Right cardiac atrium (tissue), 5 donors: ENCODE measurements at regions not wholly inside any gene's neighbourhood (a gene's known extent, or its start where the extent isn't known, plus 50 kb on each side); places are given as distances from the start of the nearest gene placed in this dataset.

Source experiments
- ATAC-seq, 2 donors: fragments of 200-7000 bp; cut with Tn5 transposase; one replicate each; pipeline versions ENCODE4 v1.8.0 to v1.9.1; 2020; ENCODE audit warnings: moderate library complexity in 2 of 2, mild to moderate bottlenecking in 1 of 2
- DNase-seq, 3 donors: peaks; one replicate each; pipeline ENCODE4 v3.0.0-alpha.2; 2020
- H3K27ac ChIP-seq: one replicate; pipeline ENCODE4 v1.5.1; 2013; ENCODE audit warnings: mild to moderate bottlenecking, low read length, control low read depth, moderate library complexity
- H3K27me3 ChIP-seq: one replicate; pipeline ENCODE4 v1.6.1; 2013; ENCODE audit not compliant: control insufficient read depth, insufficient read depth
- H3K4me1 ChIP-seq: one replicate; pipeline ENCODE4 v1.6.1; 2013; ENCODE audit warnings: low read length; ENCODE audit not compliant: control insufficient read depth, insufficient read depth
- H3K4me3 ChIP-seq: one replicate; pipeline ENCODE4 v1.5.1; 2013; ENCODE audit warnings: low read length, control low read depth
- H3K9me3 ChIP-seq: one replicate; pipeline ENCODE4 v1.6.1; 2013; ENCODE audit warnings: low read length; ENCODE audit not compliant: control insufficient read depth
- whole genome bisulfite sequencing: extraction: QIAGEN DNeasy Blood & Tissue Kit; methylation state at CpG from one replicate; pipeline ENCODE4 v1.1.7; 2013; 5-methylcytosine and 5-hydroxymethylcytosine counted together
- intact Hi-C, 4 donors: fragments of 100-400 bp; cut with DNase I; formaldehyde crosslinking; loops; one replicate each; pipeline versions ENCODE4 v1.11.0 to v1.14.0; 2022 to 2023
- donor health status: healthy with polysubstance abuse.
- donor health status: DM: no; HTN: yes; CAD: no.
- donor health status: DM: no; HTN: no; CAD: no.
- donor health status: DM: no; HTN: yes; CAD: no; lungs with severe emphysema.
- donor health status: DM: yes; HTN: yes; CAD: no.

DNA sequence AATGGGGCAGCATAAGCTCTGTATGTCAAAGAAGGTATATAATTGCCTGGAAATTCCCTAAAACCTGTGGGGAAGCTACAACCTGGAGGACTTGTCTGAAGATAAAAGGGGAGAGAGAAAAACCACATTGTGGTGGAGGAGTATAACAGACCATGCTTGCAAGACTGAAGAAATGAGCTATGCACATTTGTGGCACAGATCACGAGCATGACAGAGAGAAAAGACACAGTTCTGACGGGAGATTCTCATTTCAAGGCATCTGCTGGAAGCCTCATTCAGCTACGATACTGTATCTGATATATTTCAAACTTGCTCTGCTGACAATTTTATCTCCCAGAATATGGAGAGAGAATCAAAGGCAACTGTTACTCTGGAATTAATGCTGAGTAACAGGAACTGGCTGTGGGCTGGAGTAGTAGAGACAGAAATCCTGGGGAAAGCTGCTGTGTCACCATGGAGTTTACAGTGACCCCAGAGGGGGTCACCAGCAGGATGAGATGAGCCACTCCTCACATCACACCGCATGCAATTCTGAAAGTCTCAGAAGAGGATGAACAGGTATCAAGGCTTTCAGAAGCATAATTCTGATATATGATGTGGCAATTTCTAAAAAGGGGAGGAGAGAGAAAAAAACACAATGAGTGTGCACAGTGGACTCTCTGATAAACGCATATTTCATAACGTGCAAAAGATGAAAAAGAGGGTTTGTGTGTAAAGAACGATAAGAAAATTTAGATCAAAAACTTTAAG lies 528.8 kb downstream of the IRX1 start:
- no peak overlapping the region for H3K27ac ChIP-seq
- 46% methylated on average over 7 of the region's 7 CpGs for WGBS
- peaks cover 3% of the 10 kb centered on the region for H3K9me3 ChIP-seq
- H3K27me3 ChIP-seq: no peaks in the 10 kb centered on the region
- intact Hi-C loops: no loop called here
- no peaks in the 10 kb centered on the region for H3K4me1 ChIP-seq
- DNase-seq: no peak
- no peak overlapping the region for H3K4me3 ChIP-seq
- ATAC-seq: no peak

DNA sequence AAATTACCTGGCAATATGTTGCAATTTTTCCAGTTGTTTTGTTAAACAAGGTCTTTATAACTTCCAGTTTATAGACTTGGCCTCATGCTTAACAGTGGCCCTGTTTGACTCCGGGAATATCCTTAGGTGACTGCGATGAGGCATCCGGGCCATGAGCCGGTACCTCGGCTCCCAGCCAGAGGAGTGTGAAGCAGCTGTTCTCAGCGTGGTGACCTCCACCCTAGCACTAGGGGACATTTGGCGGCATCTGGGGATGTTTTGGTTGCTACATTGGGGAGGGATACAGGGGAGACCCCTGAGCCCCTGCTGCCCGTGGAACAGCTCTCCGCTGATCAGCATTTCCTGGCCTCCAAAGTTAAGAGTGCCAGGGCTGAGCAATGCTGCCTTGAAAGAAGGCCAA lies 533.4 kb downstream of the IRX1 start:
- ATAC-seq: no peak
- H3K27ac ChIP-seq: no peak overlapping the region

DNA sequence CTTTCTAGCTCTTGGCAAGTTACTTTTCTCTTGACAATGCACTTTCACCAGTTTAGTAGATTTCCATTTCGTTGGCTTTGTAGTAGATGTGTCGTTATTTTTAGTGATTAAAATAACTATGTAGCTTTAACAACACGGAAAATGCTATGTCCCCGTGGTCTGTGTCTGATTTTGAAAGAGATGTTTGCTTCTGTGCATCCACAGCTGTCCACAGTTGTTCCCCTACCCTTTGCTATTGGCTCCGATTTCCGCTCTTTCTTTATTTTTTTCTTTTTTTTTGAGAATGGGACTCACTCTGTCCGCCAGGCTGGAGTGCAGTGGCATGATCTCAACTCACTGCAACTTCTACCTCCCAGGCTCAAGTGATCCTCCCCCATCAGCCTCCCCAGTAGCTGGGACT lies 533.9 kb downstream of the IRX1 start:
- Histone ChIP-seq H3K9me3 (peaks cover 6% of the 10 kb centered on the region), H3K4me1 (no peaks in the 10 kb centered on the region), H3K27ac (no peak overlapping the region), H3K4me3 (no peak overlapping the region), H3K27me3 (no peaks in the 10 kb centered on the region)
- DNase-seq (no peak), ATAC-seq (no peak)
- WGBS: 74% methylated on average over 7 of the region's 7 CpGs
- intact Hi-C loops: no loop called here

More for the DNA sequence above, 533.4 kb downstream of the IRX1 start:
- Histone ChIP-seq H3K9me3 (peaks cover 6% of the 10 kb centered on the region), H3K27me3 (no peaks in the 10 kb centered on the region), H3K4me3 (no peak overlapping the region), H3K4me1 (no peaks in the 10 kb centered on the region)
- 91% methylated on average over 9 of the region's 9 CpGs for WGBS
- no peak for DNase-seq
- intact Hi-C loops: no loop called here

DNA sequence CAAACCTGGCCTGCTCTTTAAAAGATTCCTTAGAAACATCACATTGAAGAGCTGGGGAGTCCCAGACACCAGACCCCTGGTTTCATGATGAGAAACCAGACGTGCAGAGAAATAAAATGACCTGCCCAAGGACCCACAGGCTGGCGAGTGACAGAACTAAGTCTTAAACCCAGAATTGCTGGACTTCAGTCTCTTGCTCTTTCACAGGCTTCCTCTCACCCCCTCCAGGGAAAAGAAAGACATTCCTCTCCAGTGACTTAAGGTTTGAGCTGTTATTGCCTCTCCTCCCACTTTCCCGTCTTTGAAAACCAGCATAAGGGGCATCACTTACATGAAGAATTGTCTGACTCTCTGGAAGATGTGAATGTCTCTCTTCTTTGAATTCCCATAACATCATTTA lies 535.2 kb downstream of the IRX1 start:
- 56% methylated on average over 3 of the region's 3 CpGs for WGBS
- Histone ChIP-seq H3K4me1 (no peaks in the 10 kb centered on the region), H3K27me3 (no peaks in the 10 kb centered on the region), H3K27ac (no peak overlapping the region), H3K9me3 (peaks cover 6% of the 10 kb centered on the region), H3K4me3 (no peak overlapping the region)
- ATAC-seq (no peak), DNase-seq (no peak)
- intact Hi-C loops: no loop called here

DNA sequence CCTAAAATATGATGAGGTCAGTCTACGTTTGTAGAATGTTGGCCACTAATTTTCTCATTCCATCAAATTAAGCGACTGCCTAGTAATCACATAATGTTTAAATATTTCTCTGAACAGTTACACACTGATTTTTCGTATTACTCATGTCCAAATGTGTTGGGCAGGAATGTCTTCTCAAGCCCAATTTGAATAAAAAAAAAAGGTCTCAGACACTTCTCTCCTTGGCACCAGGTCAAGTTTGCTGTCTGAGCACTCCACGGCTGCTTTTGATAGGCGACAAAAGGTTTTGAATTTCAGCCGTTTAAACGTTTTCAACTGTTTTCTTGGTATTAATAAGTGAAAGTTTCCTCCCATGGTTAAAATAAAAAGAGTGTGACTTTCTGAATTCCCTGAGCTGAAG lies 542.1 kb downstream of the IRX1 start:
- no peaks in the 10 kb centered on the region for H3K27me3 ChIP-seq
- ATAC-seq (no peak), DNase-seq (no peak)
- H3K9me3 ChIP-seq: peaks cover 2% of the 10 kb centered on the region
- 26% methylated on average over 7 of the region's 7 CpGs for WGBS
- no peak overlapping the region for H3K4me3 ChIP-seq
- H3K4me1 ChIP-seq: no peaks in the 10 kb centered on the region
- H3K27ac ChIP-seq: no peak overlapping the region
- intact Hi-C loops: no loop called here

DNA sequence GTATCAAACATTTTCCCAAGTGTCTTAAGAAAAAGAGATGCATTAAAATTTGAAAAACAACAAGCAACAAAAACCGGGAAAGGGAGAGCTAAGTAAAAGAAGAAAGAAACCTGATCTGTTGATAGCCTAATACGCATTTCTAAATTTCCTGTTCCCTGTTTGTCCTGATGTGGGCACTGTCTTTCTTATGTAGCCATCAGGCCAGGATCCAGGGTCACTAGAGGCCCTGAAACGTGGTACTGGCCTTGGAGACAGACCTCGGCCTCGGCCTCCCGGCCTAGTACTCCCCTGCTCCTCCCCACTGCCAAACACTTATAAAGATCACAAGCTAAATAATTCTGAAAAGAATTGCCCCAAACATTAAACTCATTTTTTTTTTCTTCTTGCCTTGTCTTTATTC lies 547.2 kb downstream of the IRX1 start:
- Histone ChIP-seq H3K9me3 (peaks cover 11% of the 10 kb centered on the region), H3K4me1 (no peaks in the 10 kb centered on the region), H3K27me3 (no peaks in the 10 kb centered on the region), H3K4me3 (no peak overlapping the region), H3K27ac (no peak overlapping the region)
- DNase-seq (no peak), ATAC-seq (no peak)
- WGBS: 56% methylated on average over 6 of the region's 6 CpGs
- intact Hi-C loops: no loop called here

DNA sequence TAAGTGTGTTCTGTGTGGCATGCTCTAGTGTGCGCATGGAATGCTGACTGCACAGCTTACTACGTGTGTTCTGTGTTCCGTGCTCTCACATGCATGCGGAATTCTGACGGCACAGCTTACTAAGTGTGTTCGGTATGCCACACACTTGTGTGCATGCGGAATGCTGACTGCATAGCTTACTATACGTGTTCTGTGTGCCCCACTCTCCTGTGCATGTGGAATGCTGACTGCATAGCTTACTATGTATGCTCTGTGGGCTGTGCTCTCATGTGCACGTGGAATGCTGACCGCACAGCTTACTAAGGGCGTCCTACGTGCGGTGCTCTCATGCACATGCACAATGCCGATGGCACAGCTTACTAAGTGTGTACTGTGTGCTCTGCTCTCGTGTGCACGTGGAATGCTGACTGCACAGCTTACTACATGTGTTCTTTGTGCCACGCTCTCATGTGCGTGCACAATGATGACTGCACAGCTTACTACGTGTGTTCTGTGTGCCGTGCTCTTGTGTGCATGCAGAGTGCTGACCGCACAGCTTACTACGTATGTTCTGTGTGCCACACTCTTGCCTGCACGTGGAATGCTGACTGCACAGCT lies 548.9 kb downstream of the IRX1 start:
- Histone ChIP-seq H3K27me3 (no peaks in the 10 kb centered on the region), H3K9me3 (peaks cover 13% of the 10 kb centered on the region), H3K4me3 (no peak overlapping the region), H3K4me1 (no peaks in the 10 kb centered on the region), H3K27ac (no peak overlapping the region)
- DNase-seq (no peak), ATAC-seq (no peak)
- intact Hi-C loops: no loop called here
- WGBS: 92% methylated on average over 23 of the region's 23 CpGs

DNA sequence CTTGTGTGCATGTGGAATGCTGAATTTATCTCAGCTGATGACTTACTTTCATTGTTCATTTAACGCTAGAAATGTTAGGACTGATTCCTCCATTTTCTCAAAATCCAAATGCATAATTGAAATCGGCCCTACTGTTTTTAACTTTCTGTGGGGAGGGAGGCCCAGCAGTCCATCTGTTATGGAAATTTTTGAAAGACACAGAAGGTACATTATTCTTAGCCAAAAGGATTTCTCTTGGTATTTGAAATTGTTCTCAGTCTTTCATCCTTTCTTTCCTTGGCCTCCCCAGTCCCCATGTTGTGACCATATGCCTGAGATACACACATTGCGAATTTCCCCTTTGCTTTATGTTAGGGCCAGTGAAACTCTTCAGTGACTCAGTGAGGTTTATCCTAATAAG lies 549.9 kb downstream of the IRX1 start:
- ATAC-seq: no peak
- H3K9me3 ChIP-seq: peaks cover 13% of the 10 kb centered on the region
- intact Hi-C loops: no loop called here
- no peak for DNase-seq
- no peak overlapping the region for H3K27ac ChIP-seq
- WGBS: 82% methylated on average over 3 of the region's 3 CpGs
- no peaks in the 10 kb centered on the region for H3K4me1 ChIP-seq
- H3K27me3 ChIP-seq: no peaks in the 10 kb centered on the region
- no peak overlapping the region for H3K4me3 ChIP-seq

DNA sequence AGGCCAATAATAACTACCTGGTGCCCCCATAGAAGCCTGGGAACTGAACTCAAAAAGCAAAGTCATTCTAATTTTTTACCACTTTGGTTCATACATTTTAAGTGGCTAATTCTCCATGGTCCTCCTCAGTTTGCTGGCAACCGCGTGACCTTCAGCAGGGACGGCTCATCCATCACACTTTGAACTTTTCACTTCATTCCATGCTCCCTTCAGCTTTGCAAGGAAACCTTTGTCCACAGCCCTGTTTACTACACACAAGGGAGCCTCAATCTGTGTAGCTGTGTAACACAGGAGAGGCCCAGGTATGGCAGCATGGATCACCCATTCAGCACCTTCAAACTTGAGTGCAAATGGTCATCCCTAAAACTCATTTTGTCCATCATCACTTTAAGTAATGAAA lies 552.4 kb downstream of the IRX1 start:
- Histone ChIP-seq H3K27me3 (no peaks in the 10 kb centered on the region), H3K4me1 (no peaks in the 10 kb centered on the region), H3K27ac (no peak overlapping the region), H3K9me3 (peaks cover 11% of the 10 kb centered on the region), H3K4me3 (no peak overlapping the region)
- no peak for DNase-seq
- WGBS: 91% methylated on average over 3 of the region's 3 CpGs
- ATAC-seq: no peak
- intact Hi-C loops: no loop called here

DNA sequence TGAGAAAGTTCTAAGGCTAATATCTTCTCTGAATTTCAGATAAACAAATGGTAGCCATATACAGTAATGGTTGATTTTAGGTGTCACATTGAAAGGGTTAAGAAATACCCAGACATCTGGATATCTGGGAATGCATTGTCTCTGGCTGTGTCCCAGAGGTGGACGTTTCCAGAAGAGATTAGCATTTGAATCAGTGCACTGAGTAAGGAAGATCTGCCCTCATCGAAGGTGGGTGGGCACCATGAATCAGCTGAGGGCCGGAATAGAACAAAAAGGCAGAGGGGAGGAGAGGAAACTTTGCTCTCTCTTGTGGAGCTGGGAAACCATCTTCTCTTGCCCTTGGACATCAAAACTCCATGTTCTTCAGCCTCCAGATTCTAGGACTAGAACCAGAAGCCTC lies 554.4 kb downstream of the IRX1 start:
- ATAC-seq: no peak
- intact Hi-C loops: no loop called here
- 48% methylated on average over 3 of the region's 3 CpGs for WGBS
- Histone ChIP-seq H3K9me3 (peaks cover 7% of the 10 kb centered on the region), H3K4me3 (no peak overlapping the region), H3K27me3 (no peaks in the 10 kb centered on the region), H3K27ac (no peak overlapping the region), H3K4me1 (no peaks in the 10 kb centered on the region)
- no peak for DNase-seq

DNA sequence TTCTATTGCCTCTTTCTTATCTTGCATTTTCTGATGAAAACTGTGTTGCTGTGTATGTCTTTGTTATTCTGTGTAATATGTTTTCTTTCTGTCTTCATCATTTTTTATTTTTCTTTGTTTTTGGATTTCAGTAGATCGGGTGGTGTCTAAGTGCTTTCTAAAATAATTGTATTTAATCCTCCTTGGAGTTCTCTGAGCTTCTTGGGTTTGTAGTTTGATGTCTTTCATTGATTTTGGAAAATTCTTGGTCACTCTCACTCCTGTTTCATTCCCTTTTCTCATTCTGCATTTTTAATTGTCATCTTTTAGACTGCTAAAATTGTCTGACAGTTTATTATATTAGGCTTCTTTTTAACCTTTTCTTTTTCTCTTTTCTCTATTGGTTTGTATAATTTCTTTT lies 560.5 kb downstream of the IRX1 start:
- 70% methylated on average over 1 of the region's 1 CpG for WGBS
- ATAC-seq (no peak), DNase-seq (no peak)
- H3K27me3 ChIP-seq: no peaks in the 10 kb centered on the region
- H3K4me1 ChIP-seq: no peaks in the 10 kb centered on the region
- intact Hi-C loops: no loop called here
- no peak overlapping the region for H3K27ac ChIP-seq
- H3K9me3 ChIP-seq: peaks cover 4% of the 10 kb centered on the region
- H3K4me3 ChIP-seq: no peak overlapping the region

DNA sequence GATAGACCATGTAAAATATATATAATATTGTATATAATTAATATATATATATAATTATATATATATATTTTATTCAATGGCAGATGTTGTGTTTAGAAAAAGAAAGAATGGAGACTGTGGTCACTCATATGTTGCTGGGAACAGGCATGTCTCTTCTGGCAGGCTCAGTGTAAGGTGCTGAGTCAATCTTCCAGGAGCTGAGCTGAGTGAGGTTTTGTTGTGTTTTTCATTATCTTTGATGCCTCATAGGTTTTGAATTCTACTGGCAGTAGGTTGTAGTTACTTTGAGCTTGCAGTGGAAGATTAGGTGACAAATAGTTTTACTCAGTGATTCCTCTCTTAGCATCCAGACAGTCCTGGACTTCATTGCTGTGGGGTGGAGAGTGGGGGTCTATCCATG lies 561.3 kb downstream of the IRX1 start:
- no peaks in the 10 kb centered on the region for H3K27me3 ChIP-seq
- ATAC-seq: no peak
- peaks cover 4% of the 10 kb centered on the region for H3K9me3 ChIP-seq
- H3K4me1 ChIP-seq: no peaks in the 10 kb centered on the region
- H3K4me3 ChIP-seq: no peak overlapping the region
- DNase-seq: no peak
- no peak overlapping the region for H3K27ac ChIP-seq
- intact Hi-C loops: no loop called here
